DND-41 (cell line): ENCODE measurements at regions not wholly inside any gene's neighbourhood (a gene's known extent, or its start where the extent isn't known, plus 50 kb on each side); places are given as distances from the start of the nearest gene placed in this dataset.

Source experiments
- ATAC-seq: fragments of 200-7000 bp; cut with Tn5 transposase; 3 replicates; pipeline ENCODE4 v1.9.1; 2021; ENCODE audit warnings: low read depth; ENCODE audit not compliant: insufficient read depth
- DNase-seq: peaks from one replicate; pipeline ENCODE4 v3.0.0-alpha.2; 2020
- H2AFZ ChIP-seq: 2 replicates; pipeline ENCODE4 v1.6.0; 2012; ENCODE audit warnings: low read depth, low read length
- H3K27ac ChIP-seq: 2 replicates; pipeline ENCODE4 v1.5.1; 2012; ENCODE audit warnings: low read length, inconsistent platforms
- H3K27me3 ChIP-seq: fragments of 200-600 bp; sonication (generic); 2 replicates; pipeline ENCODE4 v1.6.0; 2012; ENCODE audit warnings: low read length, mild to moderate bottlenecking, inconsistent platforms; ENCODE audit not compliant: insufficient read depth, poor library complexity
- H3K36me3 ChIP-seq: 2 replicates; pipeline ENCODE4 v1.5.1; 2012; ENCODE audit warnings: low read length, inconsistent platforms; ENCODE audit not compliant: insufficient read depth
- H3K4me1 ChIP-seq: 2 replicates; pipeline ENCODE4 v1.5.1; 2012; ENCODE audit warnings: mild to moderate bottlenecking, low read length; ENCODE audit not compliant: insufficient read depth
- H3K4me2 ChIP-seq: 2 replicates; pipeline ENCODE4 v1.6.0; 2012; ENCODE audit warnings: mild to moderate bottlenecking, moderate library complexity, low read length, inconsistent platforms; ENCODE audit not compliant: insufficient read depth
- H3K4me3 ChIP-seq, 2 experiments: fragments of 200-600 bp in 1 of 2; shearing (Covaris generic) in 1 of 2; 2 replicates each; pipeline ENCODE4 v1.5.1; 2012 to 2016; ENCODE audit warnings: inconsistent platforms in 2 of 2, low read length in 2 of 2, mild to moderate bottlenecking in 2 of 2, low read depth in 1 of 2, moderate library complexity in 1 of 2
- H3K79me2 ChIP-seq: 2 replicates; pipeline ENCODE4 v1.6.0; 2012; ENCODE audit warnings: low read length, inconsistent platforms; ENCODE audit not compliant: insufficient read depth
- H3K9ac ChIP-seq: 2 replicates; pipeline ENCODE4 v1.6.0; 2012; ENCODE audit warnings: low read depth, mild to moderate bottlenecking, inconsistent platforms, low read length, moderate library complexity
- H3K9me3 ChIP-seq: 2 replicates; pipeline ENCODE4 v1.5.1; 2012; ENCODE audit warnings: low read length, moderate library complexity, mild to moderate bottlenecking, inconsistent platforms; ENCODE audit not compliant: insufficient read depth, severe bottlenecking
- H4K20me1 ChIP-seq: 2 replicates; pipeline ENCODE4 v1.6.0; 2012; ENCODE audit warnings: low read length; ENCODE audit not compliant: insufficient read depth
- EZH2 ChIP-seq: IDR thresholded peaks from 3 replicates; pipeline ENCODE4 v1.6.1; 2012; ENCODE audit warnings: borderline replicate concordance, low read depth, mild to moderate bottlenecking, moderate library complexity, low read length, inconsistent platforms; ENCODE audit not compliant: severe bottlenecking
- TF ChIP-seq, protein P1 (sequence below): IDR thresholded peaks from 2 replicates; pipeline ENCODE4 v1.5.1; 2012; ENCODE audit warnings: borderline replicate concordance, low read length, moderate library complexity, mild to moderate bottlenecking; ENCODE audit not compliant: poor library complexity, severe bottlenecking; ENCODE audit errors: extremely low read depth

DNA sequence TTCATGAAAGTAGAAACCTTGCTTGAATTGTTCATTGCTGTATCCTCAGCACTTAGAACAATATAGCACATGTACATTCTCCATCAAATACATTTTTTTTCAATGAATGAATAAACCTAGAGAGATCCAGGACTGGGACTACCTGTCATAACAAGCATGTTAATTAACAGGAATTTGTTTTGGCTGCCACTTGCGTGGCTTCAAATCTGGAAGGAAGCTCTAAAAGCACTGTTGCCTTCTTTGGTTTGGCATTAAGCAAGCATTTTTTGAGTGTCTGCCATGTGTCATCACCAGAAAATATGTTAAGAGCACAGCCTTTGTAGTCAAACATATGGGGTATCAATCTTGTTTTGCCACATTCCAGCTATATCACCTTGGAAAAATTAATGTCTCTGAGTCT is 131.9 kb upstream of the BACH2 start:
- Histone ChIP-seq H2AFZ (no peak overlapping the region), H3K79me2 (no peaks in the 10 kb centered on the region), H3K4me2 (no peak overlapping the region), H4K20me1 (no peaks in the 10 kb centered on the region), H3K27me3 (no peaks in the 10 kb centered on the region), H3K9ac (no peak overlapping the region), H3K4me1 (peaks cover 14% of the 10 kb centered on the region), H3K4me3 (no peak overlapping the region), H3K36me3 (no peaks in the 10 kb centered on the region), H3K9me3 (peaks cover 24% of the 10 kb centered on the region), H3K27ac (no peak overlapping the region)
- no peak for TF ChIP-seq EZH2
- TF ChIP-seq, protein P1, sequence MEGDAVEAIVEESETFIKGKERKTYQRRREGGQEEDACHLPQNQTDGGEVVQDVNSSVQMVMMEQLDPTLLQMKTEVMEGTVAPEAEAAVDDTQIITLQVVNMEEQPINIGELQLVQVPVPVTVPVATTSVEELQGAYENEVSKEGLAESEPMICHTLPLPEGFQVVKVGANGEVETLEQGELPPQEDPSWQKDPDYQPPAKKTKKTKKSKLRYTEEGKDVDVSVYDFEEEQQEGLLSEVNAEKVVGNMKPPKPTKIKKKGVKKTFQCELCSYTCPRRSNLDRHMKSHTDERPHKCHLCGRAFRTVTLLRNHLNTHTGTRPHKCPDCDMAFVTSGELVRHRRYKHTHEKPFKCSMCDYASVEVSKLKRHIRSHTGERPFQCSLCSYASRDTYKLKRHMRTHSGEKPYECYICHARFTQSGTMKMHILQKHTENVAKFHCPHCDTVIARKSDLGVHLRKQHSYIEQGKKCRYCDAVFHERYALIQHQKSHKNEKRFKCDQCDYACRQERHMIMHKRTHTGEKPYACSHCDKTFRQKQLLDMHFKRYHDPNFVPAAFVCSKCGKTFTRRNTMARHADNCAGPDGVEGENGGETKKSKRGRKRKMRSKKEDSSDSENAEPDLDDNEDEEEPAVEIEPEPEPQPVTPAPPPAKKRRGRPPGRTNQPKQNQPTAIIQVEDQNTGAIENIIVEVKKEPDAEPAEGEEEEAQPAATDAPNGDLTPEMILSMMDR, result no peak
- no peak for DNase-seq
- ATAC-seq, result no peak

DNA sequence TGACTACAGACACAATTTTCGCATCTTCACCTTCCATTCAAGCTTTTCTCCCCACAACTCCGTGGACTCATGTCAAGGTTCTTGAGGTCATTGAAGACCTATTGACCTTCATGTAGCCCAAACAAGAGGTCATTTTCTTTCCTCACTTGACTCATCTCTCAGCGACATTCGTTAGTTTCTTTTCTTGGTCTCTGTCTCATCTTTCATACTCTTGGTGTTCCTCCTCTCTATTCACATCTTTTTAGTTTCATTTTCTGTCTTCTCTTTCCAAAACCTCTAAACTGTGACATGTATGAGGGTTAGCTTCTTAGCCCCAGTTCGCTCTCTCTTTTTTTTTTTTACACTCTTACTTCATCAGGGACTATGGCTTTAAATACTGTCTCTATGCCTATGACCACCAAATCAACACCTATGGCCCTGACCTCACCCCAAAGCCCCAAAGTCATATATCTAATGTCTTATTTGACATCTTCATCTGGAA is 128.6 kb upstream of the BACH2 start:
- Histone ChIP-seq H3K4me3 (peak overlapping the region in 1 of 2 experiments; percentile 39; a peak in 2 of 4 replicates), H3K4me1 (peaks cover 19% of the 10 kb centered on the region), H4K20me1 (no peaks in the 10 kb centered on the region), H3K27ac (peak overlapping the region; percentile 71), H3K9me3 (peaks cover 8% of the 10 kb centered on the region), H3K9ac (peak overlapping the region; percentile 25), H3K36me3 (no peaks in the 10 kb centered on the region), H3K79me2 (no peaks in the 10 kb centered on the region), H3K4me2 (peak overlapping the region; percentile 55), H3K27me3 (no peaks in the 10 kb centered on the region), H2AFZ (peak overlapping the region; percentile 83)
- DNase-seq (no peak), ATAC-seq (peak; percentile 90)
- TF ChIP-seq EZH2, result no peak
- TF ChIP-seq, protein P1, result no peak

DNA sequence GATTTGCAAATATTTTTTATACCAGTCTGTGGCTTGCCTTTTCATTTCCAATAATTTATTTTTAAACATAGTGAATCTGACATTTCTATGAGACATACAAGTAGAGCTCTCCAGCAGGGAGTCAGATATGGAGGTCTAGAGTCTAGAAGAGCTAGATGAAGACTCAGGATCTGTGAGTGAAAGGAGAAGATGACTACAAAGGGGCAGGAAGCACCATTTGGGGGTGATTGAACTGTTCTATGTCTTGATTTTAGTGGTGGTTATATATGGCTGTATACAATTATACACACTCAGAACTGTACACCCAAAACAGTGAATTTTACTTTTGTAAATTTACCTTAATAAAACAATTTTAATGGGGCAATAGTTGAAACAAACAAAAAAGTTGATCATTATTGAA is 127.9 kb upstream of the BACH2 start:
- no peaks in the 10 kb centered on the region for H4K20me1 ChIP-seq
- ATAC-seq (no peak), DNase-seq (no peak)
- H3K9me3 ChIP-seq, result peaks cover 4% of the 10 kb centered on the region
- 0 out of 2 replicates have a peak overlapping the region, but pooled peaks have one; percentile 83 for H2AFZ ChIP-seq
- no peak overlapping the region; the same call in 1 of the 2 replicates for H3K4me2 ChIP-seq
- no peak overlapping the region for H3K4me3 ChIP-seq
- H3K27me3 ChIP-seq, result no peaks in the 10 kb centered on the region
- peaks cover 19% of the 10 kb centered on the region for H3K4me1 ChIP-seq
- no peaks in the 10 kb centered on the region for H3K79me2 ChIP-seq
- TF ChIP-seq, protein P1, result no peak
- TF ChIP-seq EZH2, result no peak
- H3K9ac ChIP-seq, result no peak overlapping the region
- no peaks in the 10 kb centered on the region for H3K36me3 ChIP-seq
- H3K27ac ChIP-seq, result 0 out of 2 replicates have a peak overlapping the region, but pooled peaks have one; percentile 28

DNA sequence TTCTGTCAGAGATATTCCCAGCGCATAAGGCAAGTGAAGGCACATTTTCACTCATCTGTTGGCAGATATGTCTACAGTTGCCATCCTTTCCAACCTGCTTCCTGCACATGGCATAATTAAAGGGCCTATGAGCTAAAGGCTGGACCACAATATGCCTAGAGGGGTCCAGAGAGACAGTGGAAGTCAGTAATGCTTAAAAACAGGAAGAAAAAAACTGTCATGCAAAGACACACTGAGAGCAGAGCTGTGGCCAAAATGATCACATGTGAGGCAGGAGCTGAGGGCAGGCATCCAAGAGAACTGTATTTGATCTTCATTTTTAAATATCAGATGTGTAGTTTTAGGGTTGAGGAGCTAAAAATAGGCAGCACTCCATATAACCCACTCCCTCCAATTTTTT is 125.0 kb upstream of the BACH2 start:
- no peak overlapping the region for H3K27ac ChIP-seq
- no peaks in the 10 kb centered on the region for H3K79me2 ChIP-seq
- H3K4me3 ChIP-seq, result no peak overlapping the region
- H3K9me3 ChIP-seq, result no peaks in the 10 kb centered on the region
- H3K4me1 ChIP-seq, result peaks cover 19% of the 10 kb centered on the region
- H4K20me1 ChIP-seq, result no peaks in the 10 kb centered on the region
- no peak overlapping the region for H2AFZ ChIP-seq
- H3K4me2 ChIP-seq, result no peak overlapping the region
- no peaks in the 10 kb centered on the region for H3K27me3 ChIP-seq
- DNase-seq (no peak), ATAC-seq (peak; percentile 32; the same call in 1 of the 3 replicates)
- no peaks in the 10 kb centered on the region for H3K36me3 ChIP-seq
- H3K9ac ChIP-seq, result no peak overlapping the region
- TF ChIP-seq EZH2, result no peak
- TF ChIP-seq, protein P1, result no peak
